ENCODE measurements at regions not wholly inside any gene's neighbourhood (a gene's known extent, or its start where the extent isn't known, plus 50 kb on each side); places are given as distances from the start of the nearest gene placed in this dataset.
"Not testable (repeated sequence)": the region's sequence is repeated elsewhere in the genome, so short reads cannot be mapped to it uniquely, and the experiment has no call there.

GRCh38 chr12:54799966-54800365 is 54.4 kb upstream of the MUCL1 start:
- ATAC-seq (ENCODE audit: low read depth); H3K9ac ChIP-seq (ENCODE audit: low read length); CTCF ChIA-PET; H2AFZ ChIP-seq (ENCODE audit: insufficient read depth, low read depth, low read length, poor library complexity, severe bottlenecking); H3K4me3 Mint-ChIP-seq; H3K4me2 ChIP-seq (replicated peaks; ENCODE audit: low read depth, low read length, poor library complexity, severe bottlenecking); H4K20me1 ChIP-seq (ENCODE audit: control insufficient read depth, insufficient read depth, low read length, poor library complexity, severe bottlenecking); H3K27ac Mint-ChIP-seq; DNase-seq; intact Hi-C loops (cut with micrococcal nuclease); H3K9me3 Mint-ChIP-seq (ENCODE audit: insufficient read depth); H3K36me3 ChIP-seq (replicated peaks in 1 of 2; ENCODE audit: control extremely low read depth in 1 of 2, control insufficient read depth in 1 of 2, extremely low read depth in 1 of 2, insufficient read depth in 2 of 2, low read length in 1 of 2); H3K4me1 Mint-ChIP-seq; H3K9me3 ChIP-seq (ENCODE audit: control extremely low read depth in 1 of 3, control insufficient read depth in 2 of 3, insufficient read depth in 1 of 3, low read length in 2 of 3); H3K27ac ChIP-seq (ENCODE audit: low read length in 2 of 2); H3K4me3 ChIP-seq (ENCODE audit: control extremely low read depth in 1 of 5, extremely low read depth in 1 of 5, insufficient read depth in 1 of 5, low read depth in 2 of 5, low read length in 4 of 5); H3K27me3 ChIP-seq (replicated peaks in 1 of 4; ENCODE audit: control extremely low read depth in 1 of 4, control insufficient read depth in 3 of 4, insufficient read depth in 4 of 4, low read length in 3 of 4); H3K4me1 ChIP-seq (ENCODE audit: control insufficient read depth in 2 of 2, insufficient read depth in 2 of 2, low read length in 2 of 2); H3K79me2 ChIP-seq (ENCODE audit: control insufficient read depth, insufficient read depth, low read length); POLR2A ChIA-PET: not testable (repeated sequence)
- peaks cover 11% of the 10 kb centered on the region for H3K27me3 Mint-ChIP-seq
- WGBS (ENCODE audit: insufficient coverage): no CpG with 5 or more reads among the region's 3 CpGs

GRCh38 chr12:54798651-54799050 is 55.7 kb upstream of the MUCL1 start:
- Histone ChIP-seq H4K20me1 (ENCODE audit: control insufficient read depth, insufficient read depth, low read length, poor library complexity, severe bottlenecking) (no peaks in the 10 kb centered on the region), H3K9ac (ENCODE audit: low read length) (no peak overlapping the region), H3K9me3 (ENCODE audit: control extremely low read depth in 1 of 3, control insufficient read depth in 2 of 3, insufficient read depth in 1 of 3, low read length in 2 of 3) (no peaks in the 10 kb centered on the region), H3K36me3 (replicated peaks in 1 of 2; ENCODE audit: control extremely low read depth in 1 of 2, control insufficient read depth in 1 of 2, extremely low read depth in 1 of 2, insufficient read depth in 2 of 2, low read length in 1 of 2) (no peaks in the 10 kb centered on the region), H3K27me3 (replicated peaks in 1 of 4; ENCODE audit: control extremely low read depth in 1 of 4, control insufficient read depth in 3 of 4, insufficient read depth in 4 of 4, low read length in 3 of 4) (no peaks in the 10 kb centered on the region), H3K4me3 (ENCODE audit: control extremely low read depth in 1 of 5, extremely low read depth in 1 of 5, insufficient read depth in 1 of 5, low read depth in 2 of 5, low read length in 4 of 5) (no peak overlapping the region), H3K79me2 (ENCODE audit: control insufficient read depth, insufficient read depth, low read length) (no peaks in the 10 kb centered on the region), H3K27ac (ENCODE audit: low read length in 2 of 2) (no peak overlapping the region), H2AFZ (ENCODE audit: insufficient read depth, low read depth, low read length, poor library complexity, severe bottlenecking) (no peak overlapping the region), H3K4me2 (replicated peaks; ENCODE audit: low read depth, low read length, poor library complexity, severe bottlenecking) (no peak overlapping the region), H3K4me1 (ENCODE audit: control insufficient read depth in 2 of 2, insufficient read depth in 2 of 2, low read length in 2 of 2) (no peaks in the 10 kb centered on the region)
- peaks cover 11% of the 10 kb centered on the region for H3K27me3 Mint-ChIP-seq
- no peak for ATAC-seq (ENCODE audit: low read depth)
- no peaks in the 10 kb centered on the region for H3K9me3 Mint-ChIP-seq (ENCODE audit: insufficient read depth)
- no CpG with 5 or more reads among the region's 1 CpG for WGBS (ENCODE audit: insufficient coverage)
- no peak overlapping the region for H3K4me3 Mint-ChIP-seq
- H3K4me1 Mint-ChIP-seq: no peaks in the 10 kb centered on the region
- intact Hi-C loops (cut with micrococcal nuclease): no loop called here
- DNase-seq: no peak
- TF ChIP-seq CTCF (IDR thresholded peaks at IDR 0.05) (no peak), EZH2 (IDR thresholded peaks at IDR 0.05; ENCODE audit: borderline replicate concordance, insufficient read depth, low read depth, low read length, poor library complexity, severe bottlenecking) (no peak)
- ChIA-PET POLR2A (no interaction called here), CTCF (no interaction called here)
- no peak overlapping the region for H3K27ac Mint-ChIP-seq
